H9 (cell line): ENCODE measurements at regions not wholly inside any gene's neighbourhood (a gene's known extent, or its start where the extent isn't known, plus 50 kb on each side); places are given as distances from the start of the nearest gene placed in this dataset.

Experiments
- DNase-seq: peaks from one replicate; pipeline ENCODE4 v3.0.0-alpha.2; 2017
- H2AFZ ChIP-seq: one replicate; pipeline ENCODE4 v1.6.1; 2013; ENCODE audit warnings: mild to moderate bottlenecking, low read length, control low read depth, moderate library complexity
- H2AK5ac ChIP-seq: 2 replicates; pipeline ENCODE4 v1.6.1; 2013; ENCODE audit warnings: low read length, control low read depth, mixed read lengths; ENCODE audit not compliant: insufficient read length
- H2BK120ac ChIP-seq: one replicate; pipeline ENCODE4 v1.6.1; 2013; ENCODE audit warnings: low read depth, mild to moderate bottlenecking, low read length, control low read depth, inconsistent platforms; ENCODE audit not compliant: poor library complexity, severe bottlenecking
- H2BK12ac ChIP-seq: 2 replicates; pipeline ENCODE4 v1.6.1; 2013; ENCODE audit warnings: low read length, control low read depth, mixed read lengths, low read depth; ENCODE audit not compliant: insufficient read length
- H2BK15ac ChIP-seq: 2 replicates; pipeline ENCODE4 v1.6.1; 2013; ENCODE audit warnings: low read depth, low read length, control low read depth
- H2BK20ac ChIP-seq: one replicate; pipeline ENCODE4 v1.6.1; 2013; ENCODE audit warnings: low read depth, mild to moderate bottlenecking, low read length, control low read depth, inconsistent platforms; ENCODE audit not compliant: poor library complexity, severe bottlenecking
- H2BK5ac ChIP-seq: 2 replicates; pipeline ENCODE4 v1.6.1; 2013; ENCODE audit warnings: low read length, control low read depth, mixed read lengths; ENCODE audit not compliant: insufficient read length
- H3K14ac ChIP-seq: 2 replicates; pipeline ENCODE4 v1.6.1; 2013; ENCODE audit warnings: low read length, control low read depth; ENCODE audit not compliant: insufficient read depth
- H3K18ac ChIP-seq: 2 replicates; pipeline ENCODE4 v1.6.1; 2013; ENCODE audit warnings: low read depth, mild to moderate bottlenecking, mixed read lengths, low read length, control low read depth; ENCODE audit not compliant: insufficient read length
- H3K23ac ChIP-seq: 2 replicates; pipeline ENCODE4 v1.6.1; 2013; ENCODE audit warnings: low read length, control low read depth, mixed read lengths, low read depth; ENCODE audit not compliant: insufficient read length
- H3K23me2 ChIP-seq: 2 replicates; pipeline ENCODE4 v1.6.1; 2013; ENCODE audit warnings: low read depth, mild to moderate bottlenecking, mixed read lengths, low read length, control low read depth; ENCODE audit not compliant: insufficient read length, poor library complexity, severe bottlenecking
- H3K27ac ChIP-seq: 2 replicates; pipeline ENCODE4 v1.5.1; 2013; ENCODE audit warnings: low read length, control low read depth, mixed read lengths, low read depth; ENCODE audit not compliant: insufficient read length
- H3K27me3 ChIP-seq: 2 replicates; pipeline ENCODE4 v1.6.1; 2013; ENCODE audit warnings: low read length, control low read depth, inconsistent platforms; ENCODE audit not compliant: insufficient read depth
- H3K4ac ChIP-seq: 2 replicates; pipeline ENCODE4 v1.6.1; 2013; ENCODE audit warnings: low read depth, mild to moderate bottlenecking, control low read depth, inconsistent platforms, low read length, moderate library complexity
- H3K4me1 ChIP-seq: 2 replicates; pipeline ENCODE4 v1.6.1; 2013; ENCODE audit warnings: low read length, control low read depth, inconsistent platforms; ENCODE audit not compliant: insufficient read depth
- H3K4me2 ChIP-seq: 2 replicates; pipeline ENCODE4 v1.6.1; 2013; ENCODE audit warnings: low read length, control low read depth, mixed read lengths; ENCODE audit not compliant: insufficient read length, insufficient read depth
- H3K56ac ChIP-seq: 2 replicates; pipeline ENCODE4 v1.6.1; 2013; ENCODE audit warnings: low read depth, mild to moderate bottlenecking, mixed read lengths, low read length, control low read depth; ENCODE audit not compliant: insufficient read length
- H3K79me1 ChIP-seq: 2 replicates; pipeline ENCODE4 v1.6.1; 2013; ENCODE audit warnings: low read depth, mild to moderate bottlenecking, moderate library complexity, low read length, control low read depth, inconsistent platforms; ENCODE audit not compliant: insufficient read depth, poor library complexity, severe bottlenecking
- H3K79me2 ChIP-seq: 2 replicates; pipeline ENCODE4 v1.6.1; 2013; ENCODE audit warnings: low read length, control low read depth, inconsistent platforms; ENCODE audit not compliant: insufficient read depth
- H3K9ac ChIP-seq: 2 replicates; pipeline ENCODE4 v1.6.1; 2013; ENCODE audit warnings: low read length, control low read depth, mixed read lengths; ENCODE audit not compliant: insufficient read length; ENCODE audit errors: extremely low read depth
- H3K9me3 ChIP-seq: one replicate; pipeline ENCODE4 v1.6.1; 2013; ENCODE audit warnings: low read depth, low read length, inconsistent platforms; ENCODE audit not compliant: control insufficient read depth
- H3T11ph ChIP-seq: one replicate; pipeline ENCODE4 v1.6.1; 2013; ENCODE audit warnings: mild to moderate bottlenecking, low read length, control low read depth, inconsistent platforms
- H4K20me1 ChIP-seq: one replicate; pipeline ENCODE4 v1.6.1; 2013; ENCODE audit not compliant: control insufficient read depth, insufficient read length, insufficient read depth
- H4K5ac ChIP-seq: 2 replicates; pipeline ENCODE4 v1.6.1; 2013; ENCODE audit warnings: low read depth, mild to moderate bottlenecking, mixed read lengths, low read length, control low read depth; ENCODE audit not compliant: insufficient read length
- H4K8ac ChIP-seq: replicated peaks from 2 replicates; pipeline ENCODE4 v1.6.1; 2013; ENCODE audit warnings: low read length, control low read depth, mixed read lengths, low read depth; ENCODE audit not compliant: insufficient read length
- H4K91ac ChIP-seq: 2 replicates; pipeline ENCODE4 v1.6.1; 2013; ENCODE audit warnings: low read depth, mild to moderate bottlenecking, moderate library complexity, mixed read lengths, low read length, control low read depth; ENCODE audit not compliant: insufficient read length
- H3K27ac Mint-ChIP-seq, 3 experiments: 2 replicates in 2 of 3; 3 replicates in 1 of 3; pipeline ENCODE4 v1.8.0; 2020 to 2021; ENCODE audit warnings: mixed read lengths in 3 of 3, mild to moderate bottlenecking in 1 of 3, moderate library complexity in 1 of 3
- H3K27me3 Mint-ChIP-seq: 2 replicates; pipeline ENCODE4 v1.8.0; 2021; ENCODE audit warnings: low read depth, mild to moderate bottlenecking, moderate library complexity, mixed read lengths
- H3K36me3 Mint-ChIP-seq, 3 experiments: 2 replicates in 2 of 3; 3 replicates in 1 of 3; pipeline ENCODE4 v1.8.0; 2020 to 2021; ENCODE audit warnings: low read depth in 3 of 3, mixed read lengths in 3 of 3; ENCODE audit not compliant: insufficient read depth in 1 of 3
- H3K4me1 Mint-ChIP-seq, 2 experiments: 2 replicates each; pipeline ENCODE4 v1.8.0; 2020; ENCODE audit warnings: mixed read lengths in 2 of 2
- H3K4me3 Mint-ChIP-seq, 2 experiments: 2 replicates in 1 of 2; 3 replicates in 1 of 2; pipeline ENCODE4 v1.8.0; 2020 to 2021; ENCODE audit warnings: mild to moderate bottlenecking in 2 of 2, mixed read lengths in 2 of 2, moderate library complexity in 1 of 2
- H3K9me3 Mint-ChIP-seq, 2 experiments: 2 replicates in 1 of 2; 3 replicates in 1 of 2; pipeline ENCODE4 v1.8.0; 2020; ENCODE audit warnings: mild to moderate bottlenecking in 2 of 2, mixed read lengths in 2 of 2, moderate library complexity in 1 of 2
- CTCF ChIP-seq: fragments of 200-600 bp; sonication (generic); conservative IDR thresholded peaks from 3 replicates; pipeline ENCODE4 v1.8.0; 2021; ENCODE audit warnings: antibody characterized with exemption, mild to moderate bottlenecking
- WGBS: extraction: QIAGEN DNeasy Blood & Tissue Kit; methylation state at CpG from one replicate; pipeline ENCODE4 v1.1.7; 2013; ENCODE audit warnings: missing lambda C conversion rate, low lambda C conversion rate, mixed read lengths; ENCODE audit not compliant: insufficient read length; ENCODE audit errors: extremely low coverage; 5-methylcytosine and 5-hydroxymethylcytosine counted together

- H2BK5ac ChIP-seq: no peak overlapping the region
- Mint-ChIP-seq H3K27me3 (no peaks in the 10 kb centered on the region), H3K27ac (no peak overlapping the region; a peak in 1 of 7 replicates), H3K9me3 (no peaks in the 10 kb centered on the region), H3K4me3 (no peak overlapping the region), H3K4me1 (no peaks in the 10 kb centered on the region), H3K36me3 (no peaks in the 10 kb centered on the region)
- H3K79me1 ChIP-seq: no peaks in the 10 kb centered on the region
- WGBS: no CpG with 5 or more reads among the region's 1 CpG
- H4K5ac ChIP-seq: no peak overlapping the region
- H3K14ac ChIP-seq: no peak overlapping the region
- H3K18ac ChIP-seq: no peak overlapping the region
- no peak overlapping the region for H4K8ac ChIP-seq
- H3K9me3 ChIP-seq: no peaks in the 10 kb centered on the region
- no peak overlapping the region for H2AFZ ChIP-seq
- H3K9ac ChIP-seq: no peak overlapping the region
- no peak overlapping the region for H2BK20ac ChIP-seq
- H2BK120ac ChIP-seq: no peak overlapping the region
- H4K91ac ChIP-seq: no peak overlapping the region
- TF ChIP-seq CTCF: no peak
- H3K23me2 ChIP-seq: no peaks in the 10 kb centered on the region
- no peak overlapping the region for H3K27ac ChIP-seq
- no peak overlapping the region for H3K4ac ChIP-seq
- no peak overlapping the region for H2BK12ac ChIP-seq
- H4K20me1 ChIP-seq: no peaks in the 10 kb centered on the region
- no peaks in the 10 kb centered on the region for H3K4me1 ChIP-seq
- no peak overlapping the region for H3K23ac ChIP-seq
- no peak overlapping the region for H3T11ph ChIP-seq
- H2AK5ac ChIP-seq: no peak overlapping the region
- no peak overlapping the region for H3K4me2 ChIP-seq
- H3K27me3 ChIP-seq: no peaks in the 10 kb centered on the region
- H3K56ac ChIP-seq: no peak overlapping the region
- no peaks in the 10 kb centered on the region for H3K79me2 ChIP-seq
- DNase-seq: no peak
- H2BK15ac ChIP-seq: no peak overlapping the region
Observed at GRCh38 chr4:124121461-124121971, 591.0 kb downstream of the ANKRD50 start.
